Activated naive CD8-positive, alpha-beta T cell treated with anti-CD3 and anti-CD28 coated beads, Interleukin-2, amount 50 U/mL, for 16 hours (primary cell): ENCODE measurements at regions not wholly inside any gene's neighbourhood (a gene's known extent, or its start where the extent isn't known, plus 50 kb on each side); places are given as distances from the start of the nearest gene placed in this dataset.

Experiments used
- DNase-seq: peaks from one replicate; pipeline ENCODE4 v3.0.0-alpha.2; 2020; ENCODE audit warnings: low read depth, low spot score

GRCh38 chr22:48223488-48224190, 1461.2 kb downstream of the TBC1D22A start:
- no peak for DNase-seq

- no peak for DNase-seq
These were observed 1460.5 kb downstream of the TBC1D22A start for GRCh38 chr22:48222742-48223487.

GRCh38 chr22:48218889-48219420, 1456.5 kb downstream of the TBC1D22A start:
- no peak for DNase-seq

GRCh38 chr22:48217596-48217995, 1455.1 kb downstream of the TBC1D22A start:
- no peak for DNase-seq

GRCh38 chr22:48212727-48213126, 1450.3 kb downstream of the TBC1D22A start:
- DNase-seq = no peak

- DNase-seq = no peak
These were observed 1448.4 kb downstream of the TBC1D22A start for GRCh38 chr22:48210812-48211211.

- DNase-seq = no peak
These were observed 1447.7 kb downstream of the TBC1D22A start for GRCh38 chr22:48210198-48210580.

GRCh38 chr22:48209473-48210197, 1447.2 kb downstream of the TBC1D22A start:
- DNase-seq = no peak

DNA sequence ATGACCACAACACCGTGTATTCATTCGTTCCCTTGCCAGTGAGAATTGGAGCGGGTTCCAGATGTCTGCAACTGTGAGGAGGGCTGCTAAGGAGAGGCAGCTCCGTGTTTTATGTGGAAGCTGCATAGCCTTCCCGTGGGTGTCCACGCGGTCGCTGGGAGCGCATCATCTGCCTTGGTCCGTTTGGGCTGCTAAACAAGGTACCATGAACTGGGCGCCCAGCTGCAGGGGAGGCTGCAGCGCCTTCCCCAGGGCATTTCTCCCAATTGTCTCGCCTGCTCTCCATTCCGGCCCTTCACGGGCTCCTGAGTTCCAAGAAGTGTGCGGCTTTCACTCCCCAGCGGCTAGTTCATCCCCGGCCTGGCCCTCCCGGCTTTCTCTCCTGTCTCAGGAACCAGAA, 1446.4 kb downstream of the TBC1D22A start:
- no peak for DNase-seq

- DNase-seq = no peak
These were observed 1445.6 kb downstream of the TBC1D22A start for GRCh38 chr22:48207919-48208535.

DNA sequence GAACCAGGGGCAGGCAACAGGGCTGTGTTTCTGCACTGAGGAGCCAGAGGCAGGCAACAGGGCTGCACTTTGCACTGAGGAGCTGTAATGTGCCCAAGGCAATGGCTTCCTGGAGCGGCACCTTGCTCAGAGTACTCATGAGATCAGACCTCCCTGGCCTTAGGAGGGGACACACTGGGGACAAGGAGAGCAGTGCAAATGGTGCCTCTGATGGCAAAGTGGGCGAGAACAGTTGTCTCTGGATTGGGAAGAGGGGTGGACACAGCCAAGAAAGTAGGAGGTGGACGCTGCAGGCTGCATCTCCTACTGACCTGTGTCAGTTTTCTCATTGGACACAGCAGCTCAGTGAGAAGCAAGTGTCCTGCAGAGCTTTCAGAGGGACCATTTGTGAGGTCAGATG, 1443.3 kb downstream of the TBC1D22A start:
- no peak for DNase-seq

- DNase-seq = no peak
These were observed 1442.7 kb downstream of the TBC1D22A start for GRCh38 chr22:48205161-48205560.

DNA sequence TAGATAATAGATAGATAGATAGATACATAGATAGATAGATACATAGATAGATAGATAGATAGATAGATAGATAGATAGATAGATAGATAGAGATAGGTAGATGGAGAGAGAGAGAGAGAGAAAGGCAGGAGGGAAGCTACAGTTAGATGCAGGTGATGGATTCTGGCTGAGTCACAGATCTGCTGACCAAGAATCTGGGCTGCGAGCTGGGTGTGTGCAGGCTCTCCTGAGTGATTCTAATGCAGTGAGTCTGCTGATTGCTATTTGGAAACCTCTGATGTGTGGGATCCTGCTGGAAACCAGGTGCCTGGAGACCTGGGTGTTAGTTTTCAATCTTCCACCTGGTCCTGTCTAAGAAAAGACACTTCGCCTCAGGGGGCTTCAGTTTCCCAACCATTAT, 1441.8 kb downstream of the TBC1D22A start:
- no peak for DNase-seq

- no peak for DNase-seq
These were observed 1437.2 kb downstream of the TBC1D22A start for GRCh38 chr22:48199667-48200066.

DNA sequence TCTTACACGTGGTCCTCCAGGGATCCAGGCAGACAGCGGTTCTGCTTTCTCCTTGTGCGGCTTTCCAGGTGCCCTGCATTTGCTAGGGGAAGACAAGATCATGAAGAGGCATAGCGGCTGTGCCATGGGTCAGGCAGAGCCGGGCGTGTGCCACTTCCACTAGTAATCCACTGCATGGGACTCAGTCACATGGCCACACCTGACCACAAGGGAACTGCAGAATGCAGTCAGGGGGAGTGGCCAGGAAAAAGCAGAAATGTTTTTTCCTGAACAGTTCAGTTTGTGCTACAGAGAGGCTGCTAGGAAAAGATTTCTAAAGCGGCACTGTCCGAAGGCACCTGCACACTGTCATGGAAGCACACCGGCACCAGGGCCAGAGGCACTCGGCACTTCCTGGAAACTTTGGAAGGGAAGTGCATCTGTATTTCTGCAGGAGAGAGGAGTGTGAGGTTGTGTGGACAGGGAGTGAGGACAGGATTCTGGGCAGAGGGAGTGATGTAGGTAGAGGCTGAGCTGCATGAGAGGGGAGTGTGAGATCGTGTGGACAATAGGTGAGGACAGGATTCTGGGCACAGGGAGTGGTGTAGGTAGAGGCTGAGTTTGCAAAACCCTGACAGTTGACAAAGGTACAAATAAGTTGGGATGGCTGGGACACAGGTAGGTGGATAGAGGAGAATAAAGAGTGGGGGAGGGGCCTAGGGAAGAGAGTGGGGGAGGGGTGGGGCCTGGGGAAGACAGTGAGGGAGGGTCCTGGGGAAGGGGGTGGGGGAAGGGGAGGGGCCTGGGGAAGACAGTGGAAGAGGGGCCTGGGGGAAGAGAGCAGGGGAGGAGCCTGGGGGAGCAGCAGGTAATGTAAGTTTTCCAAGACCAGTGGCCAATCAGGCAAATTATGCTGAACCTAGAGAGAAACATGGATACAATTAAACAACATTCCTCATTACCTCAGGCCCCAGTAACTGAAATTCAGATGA, 1436.3 kb downstream of the TBC1D22A start:
- no peak for DNase-seq

DNA sequence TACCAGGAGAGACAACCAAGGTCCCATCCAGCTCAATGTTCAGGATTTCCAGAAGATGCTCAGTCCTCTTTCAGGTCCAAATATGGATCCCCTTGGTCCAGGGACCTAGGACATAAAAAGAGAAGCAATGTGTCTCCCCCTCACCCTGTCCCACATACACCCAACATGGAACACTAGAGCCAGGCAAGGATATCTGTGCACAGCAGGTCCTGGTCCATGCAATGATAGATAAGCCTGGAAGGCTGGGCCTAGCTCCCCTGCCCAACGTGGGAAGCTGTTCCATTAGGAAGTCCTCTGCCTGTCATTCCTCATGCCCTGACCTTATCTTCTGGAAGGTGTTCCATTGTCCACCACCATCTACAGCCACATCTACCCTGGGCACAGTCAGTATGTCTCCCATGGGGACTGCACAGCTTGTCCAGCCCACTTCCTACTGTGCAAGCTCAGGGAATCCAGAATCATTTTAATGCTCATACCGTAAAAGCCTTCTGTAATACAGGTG, 1434.8 kb downstream of the TBC1D22A start:
- no peak for DNase-seq

- no peak for DNase-seq
These were observed 1430.5 kb downstream of the TBC1D22A start for GRCh38 chr22:48192920-48193319.

DNA sequence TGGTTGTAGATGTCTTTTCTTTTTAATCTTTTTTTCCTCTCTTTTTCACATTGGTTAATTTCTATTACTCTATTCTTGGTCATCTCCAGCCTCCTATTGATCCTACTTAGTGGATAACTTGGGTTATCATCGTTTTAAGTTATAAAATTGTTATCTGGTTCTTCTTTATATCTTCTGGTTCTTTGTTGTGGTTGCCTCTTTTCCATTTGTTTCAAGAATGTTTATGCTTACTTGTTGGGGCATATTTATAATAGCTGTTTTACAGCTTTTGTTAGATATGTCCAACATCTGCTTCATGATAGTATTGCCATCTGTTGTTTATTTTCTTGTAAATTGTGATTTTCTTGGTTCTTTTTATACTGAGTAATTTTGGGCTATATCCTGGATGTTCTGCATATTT, 1429.6 kb downstream of the TBC1D22A start:
- no peak for DNase-seq

DNA sequence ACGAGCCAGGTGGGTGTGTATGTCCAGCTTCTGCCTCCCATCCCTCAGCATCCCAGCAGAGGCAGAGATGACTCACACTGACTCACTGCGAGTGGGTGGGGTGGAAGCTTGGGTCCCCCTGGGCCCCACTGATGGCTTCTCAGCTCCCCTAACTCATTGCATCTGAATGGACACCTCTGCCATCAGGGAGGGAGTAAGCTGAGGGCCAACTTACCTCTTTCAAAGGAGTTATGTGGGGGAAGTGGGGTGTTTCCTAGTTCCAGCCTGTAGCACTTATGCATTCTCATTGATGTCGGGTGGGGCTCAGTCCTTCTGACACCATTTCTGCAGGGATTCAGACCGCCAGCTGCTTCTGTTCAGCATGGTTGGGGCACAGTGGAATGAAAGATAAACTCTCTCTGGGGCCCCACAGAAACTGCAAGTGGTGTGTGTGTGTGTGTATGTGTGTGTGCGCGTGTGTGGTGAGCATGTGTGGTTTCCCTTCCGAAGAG, 1425.8 kb downstream of the TBC1D22A start:
- DNase-seq = no peak

DNA sequence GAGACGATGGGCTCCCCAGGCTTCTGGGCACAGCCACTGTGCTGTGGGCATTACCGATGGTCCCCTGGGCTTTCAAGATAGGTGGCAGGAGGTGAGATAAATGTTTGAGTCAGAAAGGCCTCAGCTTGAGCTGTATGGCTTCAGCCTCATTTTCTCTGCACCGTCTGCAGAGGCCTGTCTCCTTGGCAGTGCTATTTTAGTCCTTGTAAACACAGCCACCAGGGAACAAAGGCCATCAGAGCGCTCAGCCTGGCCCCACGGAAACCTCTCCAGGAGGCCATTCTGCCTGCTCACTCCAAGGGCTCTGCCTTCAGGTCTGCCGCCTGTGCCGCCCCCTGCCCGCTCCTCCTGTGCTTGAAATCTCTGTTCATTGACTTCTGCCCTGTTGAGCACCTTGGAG, 1424.9 kb downstream of the TBC1D22A start:
- no peak for DNase-seq
